ENCODE measurements at regions not wholly inside any gene's neighbourhood (a gene's known extent, or its start where the extent isn't known, plus 50 kb on each side); places are given as distances from the start of the nearest gene placed in this dataset.

DNA sequence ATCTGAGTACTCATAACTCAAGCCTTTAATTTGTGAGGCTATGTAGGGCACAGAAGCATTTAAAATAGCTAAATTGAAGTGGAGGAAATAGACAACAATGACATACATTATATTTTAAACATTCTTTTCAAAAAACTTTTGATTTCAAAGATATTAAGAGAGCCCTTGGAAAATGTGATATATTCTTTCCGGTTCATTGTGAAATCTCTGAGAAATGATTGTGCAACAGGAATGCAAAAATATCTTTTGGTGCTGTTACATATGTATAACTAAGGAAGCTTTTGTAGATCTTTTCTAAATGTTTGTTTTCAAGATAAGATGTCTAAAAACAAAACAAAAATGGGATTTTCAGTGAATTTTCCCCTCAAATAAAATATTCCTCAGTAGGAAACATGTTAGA lies 185.2 kb downstream of the LEPR start:
- TF ChIP-seq, protein P1, sequence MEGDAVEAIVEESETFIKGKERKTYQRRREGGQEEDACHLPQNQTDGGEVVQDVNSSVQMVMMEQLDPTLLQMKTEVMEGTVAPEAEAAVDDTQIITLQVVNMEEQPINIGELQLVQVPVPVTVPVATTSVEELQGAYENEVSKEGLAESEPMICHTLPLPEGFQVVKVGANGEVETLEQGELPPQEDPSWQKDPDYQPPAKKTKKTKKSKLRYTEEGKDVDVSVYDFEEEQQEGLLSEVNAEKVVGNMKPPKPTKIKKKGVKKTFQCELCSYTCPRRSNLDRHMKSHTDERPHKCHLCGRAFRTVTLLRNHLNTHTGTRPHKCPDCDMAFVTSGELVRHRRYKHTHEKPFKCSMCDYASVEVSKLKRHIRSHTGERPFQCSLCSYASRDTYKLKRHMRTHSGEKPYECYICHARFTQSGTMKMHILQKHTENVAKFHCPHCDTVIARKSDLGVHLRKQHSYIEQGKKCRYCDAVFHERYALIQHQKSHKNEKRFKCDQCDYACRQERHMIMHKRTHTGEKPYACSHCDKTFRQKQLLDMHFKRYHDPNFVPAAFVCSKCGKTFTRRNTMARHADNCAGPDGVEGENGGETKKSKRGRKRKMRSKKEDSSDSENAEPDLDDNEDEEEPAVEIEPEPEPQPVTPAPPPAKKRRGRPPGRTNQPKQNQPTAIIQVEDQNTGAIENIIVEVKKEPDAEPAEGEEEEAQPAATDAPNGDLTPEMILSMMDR (conservative IDR thresholded peaks at IDR 0.05; ENCODE audit: low read depth, low read length) = no peak
- no peak for TF ChIP-seq EZH2 (IDR thresholded peaks at IDR 0.05; ENCODE audit: borderline replicate concordance, low read depth, low read length, poor library complexity, severe bottlenecking)

Data from A673 (cell line).